GM23338 (cell line): ENCODE measurements at regions not wholly inside any gene's neighbourhood (a gene's known extent, or its start where the extent isn't known, plus 50 kb on each side); places are given as distances from the start of the nearest gene placed in this dataset.

Experiments used
- CREB1 ChIP-seq: fragments of 250-450 bp; sonication (Bioruptor Pico); IDR thresholded peaks from 2 replicates; pipeline ENCODE4 v1.5.0; 2020; ENCODE audit warnings: low read depth, mild to moderate bottlenecking, moderate library complexity
- CTCF ChIP-seq, 2 experiments: fragments of 200-600 bp in 1 of 2; sonication (generic) in 1 of 2; conservative IDR thresholded peaks; 2 replicates each; pipeline versions ENCODE4 v1.5.1 to v1.6.1; 2016 to 2017; ENCODE audit warnings: antibody characterized with exemption in 2 of 2, low read depth in 2 of 2, mild to moderate bottlenecking in 2 of 2, moderate library complexity in 1 of 2
- ETS1 ChIP-seq: IDR thresholded peaks from 2 replicates; pipeline ENCODE4 v1.6.1; 2016; ENCODE audit warnings: antibody characterized with exemption
- EZH2 ChIP-seq: fragments of 200-600 bp; sonication (generic); IDR thresholded peaks from one replicate; pipeline ENCODE4 v1.8.0; 2017; ENCODE audit warnings: antibody characterized with exemption, mild to moderate bottlenecking, low read depth; ENCODE audit not compliant: unreplicated experiment
- EZH2phosphoT487 ChIP-seq: fragments of 200-600 bp; sonication (generic); IDR thresholded peaks from one replicate; pipeline ENCODE4 v1.8.1; 2018; ENCODE audit warnings: antibody characterized with exemption; ENCODE audit not compliant: unreplicated experiment
- JUNB ChIP-seq: IDR thresholded peaks from one replicate; pipeline ENCODE4 v1.6.1; 2016; ENCODE audit warnings: antibody characterized with exemption; ENCODE audit not compliant: unreplicated experiment
- POLR2AphosphoS5 ChIP-seq: IDR thresholded peaks from 2 replicates; pipeline ENCODE4 v1.6.1; 2016; ENCODE audit warnings: antibody characterized with exemption, low read depth
- REST ChIP-seq: IDR thresholded peaks from one replicate; pipeline ENCODE4 v1.6.1; 2018; ENCODE audit warnings: antibody characterized with exemption; ENCODE audit not compliant: unreplicated experiment
- STAT1 ChIP-seq: IDR thresholded peaks from one replicate; pipeline ENCODE4 v1.6.1; 2016; ENCODE audit warnings: antibody characterized with exemption; ENCODE audit not compliant: unreplicated experiment
- ZNF114 ChIP-seq: fragments of 250-450 bp; sonication (Bioruptor Pico); IDR thresholded peaks from 2 replicates; pipeline ENCODE4 v1.5.0; 2020; ENCODE audit warnings: mild to moderate bottlenecking, moderate library complexity
- ZNF331 ChIP-seq: fragments of 250-450 bp; sonication (Bioruptor Pico); IDR thresholded peaks from 2 replicates; pipeline ENCODE4 v1.5.0; 2020; ENCODE audit warnings: low read depth, mild to moderate bottlenecking, moderate library complexity
- ZNF462 ChIP-seq: fragments of 250-450 bp; sonication (Bioruptor Pico); IDR thresholded peaks from 2 replicates; pipeline ENCODE4 v1.5.0; 2020; ENCODE audit warnings: mild to moderate bottlenecking, moderate library complexity

- TF ChIP-seq CTCF (conservative IDR thresholded peaks at IDR 0.05; ENCODE audit: low read depth in 2 of 2) (no peak), EZH2 (no peak), EZH2phosphoT487 (no peak), JUNB (no peak), POLR2AphosphoS5 (no peak), REST (no peak), CREB1 (CRISPR knock-in tag) (no peak), ZNF331 (CRISPR knock-in tag) (no peak), ZNF114 (CRISPR knock-in tag) (no peak), STAT1 (no peak), ETS1 (no peak), ZNF462 (CRISPR knock-in tag) (no peak)
Measured at GRCh38 chr1:25030674-25031589, 100.9 kb upstream of the RUNX3 start.
